Liver (tissue), 8 donors: ENCODE measurements at regions not wholly inside any gene's neighbourhood (a gene's known extent, or its start where the extent isn't known, plus 50 kb on each side); places are given as distances from the start of the nearest gene placed in this dataset.

Experiments used
- DNase-seq: peaks from one replicate; pipeline ENCODE4 v3.0.0-alpha.2; 2017; ENCODE audit warnings: low spot score
- H3K27ac ChIP-seq, 2 donors: one replicate each; pipeline ENCODE4 v1.7.0; 2013; ENCODE audit warnings: inconsistent platforms in 2 of 2, low read length in 2 of 2, control low read depth in 1 of 2, low read depth in 1 of 2, mild to moderate bottlenecking in 1 of 2
- H3K27me3 ChIP-seq, 4 donors: one replicate each; pipeline versions ENCODE4 v1.6.1 to v1.7.0; 2013; ENCODE audit warnings: low read length in 3 of 4, inconsistent platforms in 1 of 4, mild to moderate bottlenecking in 1 of 4, moderate library complexity in 1 of 4; ENCODE audit not compliant: control insufficient read depth in 4 of 4, insufficient read depth in 4 of 4
- H3K36me3 ChIP-seq, 4 donors: one replicate each; pipeline versions ENCODE4 v1.6.1 to v1.7.0; 2013; ENCODE audit warnings: low read length in 3 of 4, mild to moderate bottlenecking in 3 of 4, low read depth in 1 of 4, moderate library complexity in 1 of 4; ENCODE audit not compliant: control insufficient read depth in 4 of 4, insufficient read depth in 3 of 4
- H3K4me1 ChIP-seq, 4 donors: one replicate each; pipeline versions ENCODE4 v1.6.1 to v1.7.0; 2013; ENCODE audit warnings: low read length in 3 of 4, mild to moderate bottlenecking in 3 of 4, moderate library complexity in 1 of 4; ENCODE audit not compliant: control insufficient read depth in 4 of 4, insufficient read depth in 4 of 4
- H3K4me3 ChIP-seq, 3 donors: one replicate each; pipeline versions ENCODE4 v1.6.1 to v1.7.0; 2013; ENCODE audit warnings: low read length in 3 of 3, control low read depth in 1 of 3, low read depth in 1 of 3, mild to moderate bottlenecking in 1 of 3
- H3K9ac ChIP-seq, 2 donors: one replicate each; pipeline ENCODE4 v1.7.0; 2013; ENCODE audit warnings: low read length in 2 of 2, mild to moderate bottlenecking in 2 of 2, moderate library complexity in 2 of 2, control low read depth in 1 of 2, low read depth in 1 of 2
- H3K9me3 ChIP-seq, 4 donors: one replicate each; pipeline versions ENCODE4 v1.6.1 to v1.7.0; 2013; ENCODE audit warnings: low read length in 3 of 4; ENCODE audit not compliant: control insufficient read depth in 4 of 4
- EGR1 ChIP-seq, 2 donors: IDR thresholded peaks; 2 replicates each; pipeline ENCODE4 v1.6.1; 2016 to 2018; ENCODE audit warnings: antibody characterized with exemption in 2 of 2, low read depth in 2 of 2
- FOXA1 ChIP-seq: IDR thresholded peaks from 2 replicates; pipeline ENCODE4 v1.6.1; 2016; ENCODE audit warnings: antibody characterized with exemption
- FOXA2 ChIP-seq: IDR thresholded peaks from 2 replicates; pipeline ENCODE4 v1.6.1; 2016; ENCODE audit warnings: antibody characterized with exemption
- GABPA ChIP-seq, 2 donors: IDR thresholded peaks in 1 of 2; conservative IDR thresholded peaks in 1 of 2; 2 replicates each; pipeline ENCODE4 v1.6.1; 2016; ENCODE audit warnings: antibody characterized with exemption in 2 of 2, mild to moderate bottlenecking in 1 of 2, moderate library complexity in 1 of 2
- HNF4A ChIP-seq, 2 donors: conservative IDR thresholded peaks; 2 replicates each; pipeline ENCODE4 v1.6.1; 2016; ENCODE audit warnings: antibody characterized with exemption in 2 of 2, mild to moderate bottlenecking in 2 of 2
- HNF4G ChIP-seq: IDR thresholded peaks from 2 replicates; pipeline ENCODE4 v1.6.1; 2016; ENCODE audit warnings: antibody characterized with exemption
- JUND ChIP-seq, 2 donors: IDR thresholded peaks; 2 replicates each; pipeline ENCODE4 v1.6.1; 2016; ENCODE audit warnings: antibody characterized with exemption in 2 of 2
- MAX ChIP-seq: IDR thresholded peaks from 2 replicates; pipeline ENCODE4 v1.6.1; 2016; ENCODE audit warnings: antibody characterized with exemption
- NR2F2 ChIP-seq: IDR thresholded peaks from 2 replicates; pipeline ENCODE4 v1.6.1; 2016; ENCODE audit warnings: antibody characterized with exemption
- RAD21 ChIP-seq, 2 donors: IDR thresholded peaks; 2 replicates each; pipeline ENCODE4 v1.6.1; 2016; ENCODE audit warnings: antibody characterized with exemption in 2 of 2, mild to moderate bottlenecking in 2 of 2
- REST ChIP-seq: IDR thresholded peaks from 2 replicates; pipeline ENCODE4 v1.6.1; 2016; ENCODE audit warnings: antibody characterized with exemption, mild to moderate bottlenecking
- RXRA ChIP-seq, 2 donors: IDR thresholded peaks; 2 replicates each; pipeline ENCODE4 v1.6.1; 2017 to 2018; ENCODE audit warnings: antibody characterized with exemption in 2 of 2, mild to moderate bottlenecking in 1 of 2
- SP1 ChIP-seq: IDR thresholded peaks from 2 replicates; pipeline ENCODE4 v1.6.1; 2018; ENCODE audit warnings: antibody characterized with exemption, mild to moderate bottlenecking
- TAF1 ChIP-seq: conservative IDR thresholded peaks from 2 replicates; pipeline ENCODE4 v1.6.1; 2016; ENCODE audit warnings: antibody characterized with exemption, mild to moderate bottlenecking
- YY1 ChIP-seq: IDR thresholded peaks from 2 replicates; pipeline ENCODE4 v1.6.1; 2016; ENCODE audit warnings: antibody characterized with exemption, mild to moderate bottlenecking
- WGBS: extraction: QIAGEN DNeasy Blood & Tissue Kit; methylation state at CpG from one replicate; pipeline ENCODE4 v1.1.7; 2013; 5-methylcytosine and 5-hydroxymethylcytosine counted together
- TF ChIP-seq, protein P1 (sequence below): IDR thresholded peaks from 2 replicates; pipeline ENCODE4 v1.6.1; 2016; ENCODE audit warnings: antibody characterized with exemption
- TF ChIP-seq, protein P2 (sequence below): fragments of 150-350 bp; IDR thresholded peaks from 2 replicates; pipeline ENCODE4 v1.5.1; 2017; ENCODE audit warnings: improper control_type of control experiment, low read depth, low read length; ENCODE audit not compliant: missing input control
- TF ChIP-seq, protein P3 (sequence below): IDR thresholded peaks from 2 replicates; pipeline ENCODE4 v1.6.1; 2016; ENCODE audit warnings: antibody characterized with exemption
- donor health status: healthy.
- donor health status: healthy.
- donor health status: healthy.
- donor health status: healthy.
- donor health status: healthy.

DNA sequence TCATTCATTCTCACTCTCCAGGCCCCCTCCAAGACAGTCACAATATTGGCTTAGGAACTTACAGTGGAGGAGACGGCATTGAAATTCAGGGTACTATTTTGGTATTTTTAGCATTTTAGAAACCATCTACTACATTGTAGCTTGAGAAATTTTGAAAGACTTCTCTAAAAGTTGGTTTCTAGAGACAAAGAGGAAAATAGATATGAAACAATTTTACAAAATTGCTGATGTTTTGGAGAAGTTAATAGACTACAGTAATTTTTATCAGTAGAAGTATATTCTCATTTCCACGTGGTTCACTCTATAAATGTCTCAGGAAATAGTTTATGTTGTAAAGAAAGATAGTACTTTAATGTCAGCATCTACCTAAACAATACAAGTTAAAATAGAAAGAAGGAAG lies 63.2 kb upstream of the ZSWIM6 start:
- 55% methylated on average over 2 of the region's 2 CpGs for WGBS
- no peak overlapping the region for H3K4me3 ChIP-seq
- no peak for DNase-seq
- H3K36me3 ChIP-seq = no peaks in the 10 kb centered on the region
- no peaks in the 10 kb centered on the region for H3K9me3 ChIP-seq
- TF ChIP-seq TAF1 = no peak
- TF ChIP-seq FOXA1 = no peak
- TF ChIP-seq RXRA (IDR thresholded peaks at IDR 0.05) = no peak
- no peak for TF ChIP-seq SP1
- no peak for TF ChIP-seq FOXA2
- TF ChIP-seq HNF4A (conservative IDR thresholded peaks at IDR 0.05) = no peak
- TF ChIP-seq GABPA (IDR thresholded peaks at IDR 0.05 in 1 of 2, conservative IDR thresholded peaks at IDR 0.05 in 1 of 2) = no peak
- no peak for TF ChIP-seq MAX
- TF ChIP-seq, protein P1, sequence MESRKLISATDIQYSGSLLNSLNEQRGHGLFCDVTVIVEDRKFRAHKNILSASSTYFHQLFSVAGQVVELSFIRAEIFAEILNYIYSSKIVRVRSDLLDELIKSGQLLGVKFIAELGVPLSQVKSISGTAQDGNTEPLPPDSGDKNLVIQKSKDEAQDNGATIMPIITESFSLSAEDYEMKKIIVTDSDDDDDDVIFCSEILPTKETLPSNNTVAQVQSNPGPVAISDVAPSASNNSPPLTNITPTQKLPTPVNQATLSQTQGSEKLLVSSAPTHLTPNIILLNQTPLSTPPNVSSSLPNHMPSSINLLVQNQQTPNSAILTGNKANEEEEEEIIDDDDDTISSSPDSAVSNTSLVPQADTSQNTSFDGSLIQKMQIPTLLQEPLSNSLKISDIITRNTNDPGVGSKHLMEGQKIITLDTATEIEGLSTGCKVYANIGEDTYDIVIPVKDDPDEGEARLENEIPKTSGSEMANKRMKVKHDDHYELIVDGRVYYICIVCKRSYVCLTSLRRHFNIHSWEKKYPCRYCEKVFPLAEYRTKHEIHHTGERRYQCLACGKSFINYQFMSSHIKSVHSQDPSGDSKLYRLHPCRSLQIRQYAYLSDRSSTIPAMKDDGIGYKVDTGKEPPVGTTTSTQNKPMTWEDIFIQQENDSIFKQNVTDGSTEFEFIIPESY = no peak
- no peak for TF ChIP-seq HNF4G
- TF ChIP-seq JUND (IDR thresholded peaks at IDR 0.05) = no peak
- TF ChIP-seq EGR1 (IDR thresholded peaks at IDR 0.05; ENCODE audit: low read depth in 2 of 2) = no peak
- no peak for TF ChIP-seq RAD21 (IDR thresholded peaks at IDR 0.05)
- TF ChIP-seq YY1 = no peak
- no peak for TF ChIP-seq NR2F2
- no peak for TF ChIP-seq REST
- TF ChIP-seq, protein P2, sequence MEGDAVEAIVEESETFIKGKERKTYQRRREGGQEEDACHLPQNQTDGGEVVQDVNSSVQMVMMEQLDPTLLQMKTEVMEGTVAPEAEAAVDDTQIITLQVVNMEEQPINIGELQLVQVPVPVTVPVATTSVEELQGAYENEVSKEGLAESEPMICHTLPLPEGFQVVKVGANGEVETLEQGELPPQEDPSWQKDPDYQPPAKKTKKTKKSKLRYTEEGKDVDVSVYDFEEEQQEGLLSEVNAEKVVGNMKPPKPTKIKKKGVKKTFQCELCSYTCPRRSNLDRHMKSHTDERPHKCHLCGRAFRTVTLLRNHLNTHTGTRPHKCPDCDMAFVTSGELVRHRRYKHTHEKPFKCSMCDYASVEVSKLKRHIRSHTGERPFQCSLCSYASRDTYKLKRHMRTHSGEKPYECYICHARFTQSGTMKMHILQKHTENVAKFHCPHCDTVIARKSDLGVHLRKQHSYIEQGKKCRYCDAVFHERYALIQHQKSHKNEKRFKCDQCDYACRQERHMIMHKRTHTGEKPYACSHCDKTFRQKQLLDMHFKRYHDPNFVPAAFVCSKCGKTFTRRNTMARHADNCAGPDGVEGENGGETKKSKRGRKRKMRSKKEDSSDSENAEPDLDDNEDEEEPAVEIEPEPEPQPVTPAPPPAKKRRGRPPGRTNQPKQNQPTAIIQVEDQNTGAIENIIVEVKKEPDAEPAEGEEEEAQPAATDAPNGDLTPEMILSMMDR = no peak
- TF ChIP-seq, protein P3, sequence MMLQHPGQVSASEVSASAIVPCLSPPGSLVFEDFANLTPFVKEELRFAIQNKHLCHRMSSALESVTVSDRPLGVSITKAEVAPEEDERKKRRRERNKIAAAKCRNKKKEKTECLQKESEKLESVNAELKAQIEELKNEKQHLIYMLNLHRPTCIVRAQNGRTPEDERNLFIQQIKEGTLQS = no peak
- no peak overlapping the region for H3K9ac ChIP-seq
- no peaks in the 10 kb centered on the region for H3K27me3 ChIP-seq
- no peak overlapping the region for H3K27ac ChIP-seq
- no peaks in the 10 kb centered on the region for H3K4me1 ChIP-seq
